ENCODE measurements at regions not wholly inside any gene's neighbourhood (a gene's known extent, or its start where the extent isn't known, plus 50 kb on each side); places are given as distances from the start of the nearest gene placed in this dataset.

- no peaks in the 10 kb centered on the region for H3K9me3 Mint-ChIP-seq (ENCODE audit: low read depth)
- no peak for DNase-seq (ENCODE audit: low spot score, unreplicated experiment)
- peak overlapping the region; percentile 17 for H3K27ac Mint-ChIP-seq
- peaks cover 8% of the 10 kb centered on the region for H3K4me1 Mint-ChIP-seq (ENCODE audit: low read depth)
- no peaks in the 10 kb centered on the region for H3K27me3 Mint-ChIP-seq
- H3K4me3 Mint-ChIP-seq (ENCODE audit: low read depth) = no peak overlapping the region
- H3K36me3 Mint-ChIP-seq (ENCODE audit: insufficient read depth) = no peaks in the 10 kb centered on the region
- TF ChIP-seq, protein P1, sequence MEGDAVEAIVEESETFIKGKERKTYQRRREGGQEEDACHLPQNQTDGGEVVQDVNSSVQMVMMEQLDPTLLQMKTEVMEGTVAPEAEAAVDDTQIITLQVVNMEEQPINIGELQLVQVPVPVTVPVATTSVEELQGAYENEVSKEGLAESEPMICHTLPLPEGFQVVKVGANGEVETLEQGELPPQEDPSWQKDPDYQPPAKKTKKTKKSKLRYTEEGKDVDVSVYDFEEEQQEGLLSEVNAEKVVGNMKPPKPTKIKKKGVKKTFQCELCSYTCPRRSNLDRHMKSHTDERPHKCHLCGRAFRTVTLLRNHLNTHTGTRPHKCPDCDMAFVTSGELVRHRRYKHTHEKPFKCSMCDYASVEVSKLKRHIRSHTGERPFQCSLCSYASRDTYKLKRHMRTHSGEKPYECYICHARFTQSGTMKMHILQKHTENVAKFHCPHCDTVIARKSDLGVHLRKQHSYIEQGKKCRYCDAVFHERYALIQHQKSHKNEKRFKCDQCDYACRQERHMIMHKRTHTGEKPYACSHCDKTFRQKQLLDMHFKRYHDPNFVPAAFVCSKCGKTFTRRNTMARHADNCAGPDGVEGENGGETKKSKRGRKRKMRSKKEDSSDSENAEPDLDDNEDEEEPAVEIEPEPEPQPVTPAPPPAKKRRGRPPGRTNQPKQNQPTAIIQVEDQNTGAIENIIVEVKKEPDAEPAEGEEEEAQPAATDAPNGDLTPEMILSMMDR (IDR thresholded peaks at IDR 0.05; ENCODE audit: unreplicated experiment) = no peak
These were observed 120.9 kb upstream of the MAGI3 start for GRCh38 chr1:113269168-113269963.

GRCh38 chr1:113271039-113271438 is 119.3 kb upstream of the MAGI3 start:
- Mint-ChIP-seq H3K27ac (no peak overlapping the region), H3K27me3 (no peaks in the 10 kb centered on the region), H3K36me3 (ENCODE audit: insufficient read depth) (no peaks in the 10 kb centered on the region), H3K9me3 (ENCODE audit: low read depth) (no peaks in the 10 kb centered on the region), H3K4me3 (ENCODE audit: low read depth) (no peak overlapping the region), H3K4me1 (ENCODE audit: low read depth) (peaks cover 8% of the 10 kb centered on the region)
- TF ChIP-seq, protein P1 (IDR thresholded peaks at IDR 0.05; ENCODE audit: unreplicated experiment) = no peak
- DNase-seq (ENCODE audit: low spot score, unreplicated experiment) = no peak

- TF ChIP-seq, protein P1 (IDR thresholded peaks at IDR 0.05; ENCODE audit: unreplicated experiment) = no peak
- Mint-ChIP-seq H3K4me1 (ENCODE audit: low read depth) (peaks cover 9% of the 10 kb centered on the region), H3K4me3 (ENCODE audit: low read depth) (no peak overlapping the region), H3K36me3 (ENCODE audit: insufficient read depth) (no peaks in the 10 kb centered on the region), H3K27ac (no peak overlapping the region), H3K9me3 (ENCODE audit: low read depth) (no peaks in the 10 kb centered on the region), H3K27me3 (no peaks in the 10 kb centered on the region)
- no peak for DNase-seq (ENCODE audit: low spot score, unreplicated experiment)
These were observed 115.2 kb upstream of the MAGI3 start for GRCh38 chr1:113275083-113275482.

- no peaks in the 10 kb centered on the region for H3K27me3 Mint-ChIP-seq
- DNase-seq (ENCODE audit: low spot score, unreplicated experiment) = no peak
- no peak overlapping the region for H3K4me3 Mint-ChIP-seq (ENCODE audit: low read depth)
- TF ChIP-seq, protein P1 (IDR thresholded peaks at IDR 0.05; ENCODE audit: unreplicated experiment) = no peak
- no peaks in the 10 kb centered on the region for H3K9me3 Mint-ChIP-seq (ENCODE audit: low read depth)
- H3K36me3 Mint-ChIP-seq (ENCODE audit: insufficient read depth) = no peaks in the 10 kb centered on the region
- peaks cover 15% of the 10 kb centered on the region for H3K4me1 Mint-ChIP-seq (ENCODE audit: low read depth)
- H3K27ac Mint-ChIP-seq = no peak overlapping the region
These were observed 114.6 kb upstream of the MAGI3 start for GRCh38 chr1:113275691-113276090.

- TF ChIP-seq, protein P1 (IDR thresholded peaks at IDR 0.05; ENCODE audit: unreplicated experiment) = no peak
- no peak overlapping the region for H3K4me3 Mint-ChIP-seq (ENCODE audit: low read depth)
- no peaks in the 10 kb centered on the region for H3K9me3 Mint-ChIP-seq (ENCODE audit: low read depth)
- DNase-seq (ENCODE audit: low spot score, unreplicated experiment) = no peak
- H3K27me3 Mint-ChIP-seq = no peaks in the 10 kb centered on the region
- no peak overlapping the region for H3K27ac Mint-ChIP-seq
- no peaks in the 10 kb centered on the region for H3K36me3 Mint-ChIP-seq (ENCODE audit: insufficient read depth)
- H3K4me1 Mint-ChIP-seq (ENCODE audit: low read depth) = peaks cover 16% of the 10 kb centered on the region
These were observed 113.8 kb upstream of the MAGI3 start for GRCh38 chr1:113276507-113276906.

Data from progenitor cell of endocrine pancreas (in vitro differentiated cells).